Keratinocyte (primary cell): ENCODE measurements at regions not wholly inside any gene's neighbourhood (a gene's known extent, or its start where the extent isn't known, plus 50 kb on each side); places are given as distances from the start of the nearest gene placed in this dataset.

Source experiments
- EZH2 ChIP-seq: IDR thresholded peaks from one replicate; pipeline ENCODE4 v1.6.1; 2012; ENCODE audit warnings: inconsistent platforms, mild to moderate bottlenecking, low read length, moderate library complexity
- TF ChIP-seq, protein P1 (sequence below), 3 experiments: IDR thresholded peaks in 1 of 3; conservative IDR thresholded peaks in 1 of 3; optimal IDR thresholded peaks in 1 of 3; 2 replicates in 2 of 3; 3 replicates in 1 of 3; pipeline versions ENCODE3 to v1.5.1; 2011; ENCODE audit warnings: low read length in 3 of 3, mild to moderate bottlenecking in 3 of 3, moderate library complexity in 2 of 3, control low read depth in 1 of 3, inconsistent platforms in 1 of 3; ENCODE audit not compliant: insufficient read depth in 2 of 3; ENCODE audit errors: extremely low read depth in 1 of 3

DNA sequence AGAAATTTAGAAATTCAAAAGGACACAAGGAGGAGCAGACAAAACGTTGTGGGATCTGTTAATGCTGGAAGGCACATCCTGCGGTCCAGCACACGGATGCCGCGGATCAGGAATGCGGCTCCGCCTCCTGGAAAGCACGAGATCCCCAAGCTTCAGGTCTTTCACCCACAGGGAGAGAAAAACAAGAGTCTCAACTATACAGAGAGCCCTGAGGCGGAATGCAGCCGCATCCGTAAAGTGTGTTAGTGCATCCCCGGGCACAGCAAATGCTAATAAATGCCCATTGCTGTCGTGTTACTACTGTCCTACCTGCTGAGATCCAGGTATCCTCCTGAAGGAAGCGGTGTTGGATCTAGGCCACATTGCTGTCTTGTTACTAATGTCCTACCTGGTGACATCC lies 303.9 kb downstream of the EIPR1 start:
- TF ChIP-seq, protein P1, sequence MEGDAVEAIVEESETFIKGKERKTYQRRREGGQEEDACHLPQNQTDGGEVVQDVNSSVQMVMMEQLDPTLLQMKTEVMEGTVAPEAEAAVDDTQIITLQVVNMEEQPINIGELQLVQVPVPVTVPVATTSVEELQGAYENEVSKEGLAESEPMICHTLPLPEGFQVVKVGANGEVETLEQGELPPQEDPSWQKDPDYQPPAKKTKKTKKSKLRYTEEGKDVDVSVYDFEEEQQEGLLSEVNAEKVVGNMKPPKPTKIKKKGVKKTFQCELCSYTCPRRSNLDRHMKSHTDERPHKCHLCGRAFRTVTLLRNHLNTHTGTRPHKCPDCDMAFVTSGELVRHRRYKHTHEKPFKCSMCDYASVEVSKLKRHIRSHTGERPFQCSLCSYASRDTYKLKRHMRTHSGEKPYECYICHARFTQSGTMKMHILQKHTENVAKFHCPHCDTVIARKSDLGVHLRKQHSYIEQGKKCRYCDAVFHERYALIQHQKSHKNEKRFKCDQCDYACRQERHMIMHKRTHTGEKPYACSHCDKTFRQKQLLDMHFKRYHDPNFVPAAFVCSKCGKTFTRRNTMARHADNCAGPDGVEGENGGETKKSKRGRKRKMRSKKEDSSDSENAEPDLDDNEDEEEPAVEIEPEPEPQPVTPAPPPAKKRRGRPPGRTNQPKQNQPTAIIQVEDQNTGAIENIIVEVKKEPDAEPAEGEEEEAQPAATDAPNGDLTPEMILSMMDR (optimal IDR thresholded peaks at IDR 0.05 in 1 of 3, IDR thresholded peaks at IDR 0.05 in 1 of 3, conservative IDR thresholded peaks at IDR 0.05 in 1 of 3; ENCODE audit: extremely low read depth in 1 of 3, insufficient read depth in 2 of 3, low read length in 3 of 3) = no peak
- TF ChIP-seq EZH2 = no peak
